SW480 (cell line): ENCODE measurements at regions not wholly inside any gene's neighbourhood (a gene's known extent, or its start where the extent isn't known, plus 50 kb on each side); places are given as distances from the start of the nearest gene placed in this dataset.

ENCODE experiments used
- DNase-seq: peaks from one replicate; pipeline ENCODE4 v3.0.0-alpha.2; 2016; ENCODE audit warnings: low spot score

GRCh38 chr20:24815931-24816330, 133.1 kb upstream of the CST7 start:
- DNase-seq = no peak

- peak; percentile 23 for DNase-seq
These were observed 132.6 kb upstream of the CST7 start for GRCh38 chr20:24816431-24816830.

DNA sequence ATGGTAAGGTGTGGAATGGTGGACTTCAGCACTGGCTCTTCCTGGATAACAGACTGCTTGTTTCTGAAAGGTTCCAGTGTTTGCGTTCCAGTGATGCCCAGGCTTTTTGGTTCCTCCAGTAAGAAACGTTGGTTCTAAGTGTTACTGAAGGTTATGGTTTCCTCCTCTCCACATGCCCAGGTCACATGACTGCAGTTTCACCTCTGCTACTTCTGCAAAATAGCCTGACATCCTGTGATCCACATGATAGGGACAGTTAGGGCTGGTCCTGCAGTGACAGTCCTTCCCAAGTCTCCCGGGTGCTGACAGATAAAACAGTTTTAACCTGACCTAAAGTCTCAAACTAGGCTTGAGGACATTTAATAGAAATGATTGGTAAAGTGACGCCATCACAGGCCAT, 132.2 kb upstream of the CST7 start:
- no peak for DNase-seq

DNA sequence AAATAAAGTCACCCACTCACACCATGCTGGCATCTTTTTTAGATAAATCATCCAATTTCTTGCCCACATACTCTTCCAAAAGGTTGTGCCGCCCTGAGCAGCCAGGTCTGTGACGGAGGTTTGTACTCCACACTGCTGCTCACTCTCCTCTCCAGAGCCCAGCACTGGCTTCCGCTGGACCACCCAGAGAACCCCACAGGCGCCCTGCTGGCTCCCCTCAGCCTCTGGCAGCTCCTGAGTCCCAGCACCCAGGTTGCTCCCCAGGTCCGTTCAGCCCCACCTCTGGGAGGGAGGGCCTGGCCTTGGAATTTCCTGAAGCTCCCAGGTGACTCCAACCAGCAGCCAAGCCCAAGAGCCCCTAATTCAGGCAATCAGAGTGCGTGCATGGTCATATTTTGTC, 131.7 kb upstream of the CST7 start:
- DNase-seq = no peak

GRCh38 chr20:24818056-24818455, 131.0 kb upstream of the CST7 start:
- DNase-seq = no peak

DNA sequence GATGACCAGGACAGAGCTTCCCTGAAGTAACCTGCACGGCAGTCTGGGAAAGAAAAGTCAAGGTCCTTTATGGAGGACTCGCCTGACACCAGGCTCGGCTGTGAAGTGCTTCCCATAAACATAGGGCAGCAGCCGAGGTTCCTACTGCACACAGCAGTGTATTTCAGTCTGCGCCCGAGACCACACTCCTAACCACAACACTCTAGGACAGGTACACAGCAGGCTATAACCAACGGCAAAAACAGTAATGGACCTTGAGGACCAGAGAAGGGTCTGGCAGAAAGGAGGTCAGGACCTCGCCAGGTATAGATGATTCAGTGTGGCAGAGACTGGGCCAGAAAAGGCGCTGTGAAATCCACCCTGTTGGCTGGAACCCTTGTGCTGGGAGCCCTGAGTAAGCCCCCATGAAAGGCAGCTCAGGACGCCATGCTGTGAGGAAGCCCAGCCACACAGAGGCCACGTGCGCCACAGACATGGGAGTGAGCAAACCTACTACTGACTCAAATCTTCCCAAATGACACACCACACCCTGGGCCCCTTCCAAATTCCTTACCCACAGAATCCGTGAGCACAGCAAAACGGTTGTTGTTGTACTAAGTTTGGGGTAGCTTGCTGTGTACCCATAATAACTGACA, 129.6 kb upstream of the CST7 start:
- DNase-seq = no peak

GRCh38 chr20:24820345-24820744, 128.7 kb upstream of the CST7 start:
- DNase-seq = no peak

GRCh38 chr20:24821391-24821790, 127.7 kb upstream of the CST7 start:
- no peak for DNase-seq

DNA sequence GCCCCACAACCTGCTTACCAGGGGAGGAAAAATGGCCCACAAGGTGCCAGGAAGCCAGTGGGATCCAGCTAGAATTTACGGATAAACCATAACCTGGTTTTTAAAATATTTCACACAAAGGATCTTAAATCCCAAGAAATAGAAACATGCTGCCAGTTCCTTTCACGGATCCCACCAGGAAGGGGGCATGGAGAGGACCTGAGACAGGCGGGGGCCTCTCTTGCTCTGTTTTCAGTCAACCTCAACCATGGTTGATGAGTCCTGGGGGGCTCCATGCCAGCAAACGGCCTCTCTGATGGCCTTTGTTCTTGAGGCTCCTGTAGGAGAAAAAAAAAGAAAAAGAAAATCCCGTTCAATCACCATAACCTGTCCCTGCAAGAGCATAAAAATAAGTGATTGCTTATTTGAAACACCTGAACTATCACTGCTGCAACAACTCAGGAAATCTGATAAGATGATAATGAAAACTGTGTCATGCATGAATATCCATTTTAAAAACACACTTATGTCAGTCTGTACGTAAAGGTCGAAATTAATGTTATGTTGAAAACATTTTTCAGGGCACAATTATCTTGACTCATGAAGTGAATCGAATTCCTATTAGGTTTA, 125.8 kb upstream of the CST7 start:
- no peak for DNase-seq

DNA sequence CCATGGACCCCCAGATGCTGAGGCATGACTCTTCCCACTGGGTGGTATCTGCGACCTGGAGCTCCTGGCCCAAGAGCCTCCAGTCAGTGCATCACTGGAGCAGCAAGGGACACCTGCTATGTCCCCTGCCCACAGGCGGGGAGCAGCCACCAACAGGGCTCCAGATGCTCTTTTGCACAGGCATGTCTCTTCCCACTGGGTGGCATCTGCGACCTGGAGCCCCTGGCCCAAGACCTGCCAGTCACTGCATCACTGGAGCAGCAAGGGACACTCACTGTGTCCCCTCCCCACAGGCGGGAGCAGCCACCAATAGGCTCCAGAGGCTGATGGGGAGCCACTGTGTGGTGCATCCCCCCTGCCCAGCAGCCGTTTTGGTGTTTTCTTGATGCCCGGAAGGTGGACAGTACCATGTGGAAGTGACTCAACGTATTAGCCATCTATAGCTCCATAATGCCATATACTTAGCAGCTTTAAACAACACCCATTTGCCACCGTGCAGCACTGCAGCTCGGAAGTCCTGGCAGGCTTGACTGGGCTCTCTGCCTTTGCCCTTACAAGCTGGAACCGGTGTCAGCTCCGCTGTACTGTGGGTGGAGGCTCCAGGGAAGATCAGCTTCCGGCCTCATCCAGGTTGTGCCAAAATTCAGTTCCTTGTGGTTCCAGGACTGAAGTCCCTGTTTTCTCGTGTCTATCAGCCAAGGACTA, 124.9 kb upstream of the CST7 start:
- no peak for DNase-seq

DNA sequence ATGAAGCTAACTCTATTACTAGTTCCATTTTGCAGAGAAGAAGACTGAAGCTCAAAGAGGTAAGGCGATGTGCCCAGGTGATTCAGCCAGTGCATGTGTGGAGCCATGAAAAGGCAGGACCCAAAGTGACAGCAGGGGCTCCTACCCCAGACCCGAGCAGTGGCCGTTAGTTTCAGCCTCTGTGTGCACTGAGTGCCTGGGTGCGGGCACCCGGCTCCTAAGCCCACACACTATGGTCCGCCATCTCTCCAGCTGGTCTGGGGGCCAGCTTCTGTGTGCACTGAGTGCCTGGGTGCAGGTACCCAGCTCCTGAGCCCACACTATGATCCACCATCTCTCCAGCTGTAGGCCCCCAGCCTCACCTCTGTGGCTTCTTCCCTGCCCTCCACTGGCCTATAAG, 123.5 kb upstream of the CST7 start:
- no peak for DNase-seq

GRCh38 chr20:24827603-24828295, 121.3 kb upstream of the CST7 start:
- DNase-seq = no peak

DNA sequence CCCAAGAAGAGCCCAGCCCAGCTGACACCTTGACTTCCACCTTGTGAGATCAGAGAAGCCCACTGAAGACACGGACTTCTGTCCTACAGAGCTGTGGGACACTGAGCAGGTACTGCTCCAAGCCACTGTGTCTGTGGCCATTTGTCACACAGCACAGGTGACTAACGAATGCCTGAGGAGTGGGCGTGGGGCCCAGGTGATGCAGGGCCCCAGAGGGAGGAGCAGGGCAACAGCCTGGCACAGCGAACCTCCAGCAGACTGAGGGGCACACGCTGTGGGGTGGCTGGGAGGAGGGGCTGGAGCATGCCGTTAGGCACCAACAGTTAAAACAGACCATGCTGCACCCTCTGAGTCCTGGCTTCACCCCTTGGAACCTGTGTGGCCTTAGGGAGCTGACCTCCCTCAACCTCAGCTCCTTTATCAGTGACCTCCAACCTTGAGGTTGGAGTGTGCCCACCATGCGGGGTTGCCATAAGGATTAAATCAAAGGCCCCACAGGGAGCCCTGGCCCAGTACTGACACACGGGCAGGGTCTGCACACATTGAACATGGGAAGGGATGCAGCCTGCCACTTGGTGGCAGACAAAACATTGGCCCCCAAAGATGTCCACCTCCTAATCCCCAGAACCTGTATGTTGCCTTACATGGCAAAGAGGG, 119.9 kb upstream of the CST7 start:
- DNase-seq = no peak

GRCh38 chr20:24829649-24830370, 119.3 kb upstream of the CST7 start:
- DNase-seq = no peak

DNA sequence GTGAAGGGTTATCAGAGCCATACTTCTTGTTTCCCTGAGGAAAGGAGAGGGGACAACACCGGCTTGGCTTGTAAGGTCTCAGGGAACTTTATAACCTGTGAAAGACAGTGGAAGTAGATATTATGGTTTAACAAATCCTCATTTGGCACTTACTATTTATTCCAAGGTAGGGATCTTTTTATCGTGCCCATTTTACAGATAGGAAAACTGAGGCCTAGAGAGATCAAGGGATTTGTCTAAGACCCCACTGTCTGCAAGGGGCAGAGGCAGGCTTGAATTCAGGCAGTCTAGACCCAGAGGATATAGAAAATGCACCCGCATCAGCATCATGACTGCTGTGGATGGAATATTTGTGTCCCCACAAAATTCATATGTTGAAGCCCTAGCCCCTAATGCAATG, 118.4 kb upstream of the CST7 start:
- DNase-seq = no peak

DNA sequence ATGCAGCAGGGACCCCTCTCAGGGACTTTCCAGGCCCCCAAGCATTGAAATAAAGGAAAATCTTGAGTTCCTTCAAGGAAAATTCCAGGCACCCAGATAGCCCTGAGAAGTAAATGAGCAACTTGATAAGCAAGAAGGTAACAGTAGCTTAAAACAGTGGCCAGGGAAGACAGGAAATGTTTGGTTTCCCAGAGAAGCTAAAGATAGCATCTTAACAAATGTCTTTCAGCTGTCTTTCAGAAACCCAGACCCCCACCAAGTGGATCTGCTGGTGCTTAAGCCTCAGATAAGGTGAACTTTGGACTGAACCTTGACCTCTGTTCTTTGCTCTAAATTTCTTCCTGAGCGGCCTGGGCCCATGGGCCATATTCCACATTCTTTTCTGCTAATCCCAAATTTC, 117.8 kb upstream of the CST7 start:
- no peak for DNase-seq

GRCh38 chr20:24832518-24832917, 116.6 kb upstream of the CST7 start:
- DNase-seq = no peak

DNA sequence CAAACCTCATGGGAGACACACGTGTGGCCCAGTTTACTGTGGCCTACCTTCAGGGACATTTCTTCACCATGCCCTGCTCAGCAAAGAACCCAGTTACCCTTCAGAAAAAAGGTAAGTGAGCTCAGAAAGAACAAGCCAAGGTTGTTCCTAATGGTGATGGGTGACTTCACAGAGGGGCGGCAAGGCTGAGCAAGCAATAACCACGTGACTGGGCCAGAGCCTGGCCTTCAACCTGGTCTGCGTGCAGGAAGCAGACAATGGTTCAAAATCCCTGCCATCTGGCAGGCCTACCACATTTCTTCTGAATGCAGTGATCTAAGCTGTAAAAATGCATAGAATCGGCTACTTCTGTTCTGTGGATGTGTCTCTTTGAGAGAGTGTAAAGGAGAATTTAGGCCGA, 115.5 kb upstream of the CST7 start:
- no peak for DNase-seq

GRCh38 chr20:24834310-24834709, 114.8 kb upstream of the CST7 start:
- DNase-seq = peak; percentile 27

DNA sequence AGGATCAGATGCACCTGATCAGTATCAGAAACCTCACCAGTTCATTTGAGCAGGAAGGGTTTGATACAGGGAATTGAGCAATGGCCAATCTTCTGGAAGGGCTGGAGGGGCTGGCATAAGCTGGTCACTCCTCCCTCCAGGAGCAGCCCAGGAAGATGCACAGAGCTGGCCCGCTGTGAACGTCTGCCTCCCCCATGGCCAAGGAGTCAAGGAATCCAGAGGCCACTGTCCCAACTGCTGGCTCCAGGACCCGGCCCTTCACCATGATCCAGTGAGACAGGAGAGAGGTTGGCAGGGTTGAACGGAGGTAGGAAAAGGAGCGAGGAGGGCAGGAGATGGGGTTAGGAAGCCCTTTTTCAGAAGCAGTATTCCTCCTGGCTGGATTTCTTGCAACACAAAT, 113.9 kb upstream of the CST7 start:
- DNase-seq = no peak

DNA sequence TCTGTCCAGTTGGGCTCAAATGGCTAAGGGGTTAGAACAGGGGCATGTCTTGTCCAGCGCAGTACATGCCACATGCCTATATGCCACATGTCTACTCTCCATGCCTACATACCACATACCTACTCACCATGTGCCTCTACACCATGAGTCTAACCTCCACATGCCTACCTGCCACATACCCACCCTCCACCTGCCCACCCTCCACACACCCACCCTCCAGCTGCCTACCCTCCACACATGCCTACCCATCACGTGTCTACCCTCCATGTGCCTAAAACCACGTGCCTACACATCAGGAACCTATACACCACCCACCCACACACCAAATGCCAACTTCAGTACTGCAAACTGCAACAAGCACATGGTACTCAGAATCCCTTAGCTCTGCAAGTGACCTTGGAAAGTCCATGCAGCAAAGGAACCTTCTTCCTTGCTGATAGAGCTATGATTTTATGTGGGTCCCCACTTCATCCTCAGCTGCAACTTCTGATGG, 113.0 kb upstream of the CST7 start:
- no peak for DNase-seq
